ENCODE measurements at regions not wholly inside any gene's neighbourhood (a gene's known extent, or its start where the extent isn't known, plus 50 kb on each side); places are given as distances from the start of the nearest gene placed in this dataset.
A peak's percentile ranks its signal among the peaks of the same experiment; 100 is the strongest.

GRCh38 chr2:103959174-103960128 lies 894.5 kb upstream of the POU3F3 start:
- TF ChIP-seq ATF3 (IDR thresholded peaks at IDR 0.05) (no peak), POLR2A (IDR thresholded peaks at IDR 0.05; ENCODE audit: borderline replicate concordance, extremely low read depth, insufficient read depth, insufficient read length) (no peak), CTCF (IDR thresholded peaks at IDR 0.05 in 2 of 3, conservative IDR thresholded peaks at IDR 0.05 in 1 of 3; ENCODE audit: borderline replicate concordance in 1 of 3, insufficient read depth in 1 of 3, low read depth in 2 of 3, low read length in 2 of 3) (peak in 2 of 3 experiments; percentile 12 to 27; a peak in 1 of 6 replicates), EZH2phosphoT487 (IDR thresholded peaks at IDR 0.05; ENCODE audit: borderline replicate concordance) (no peak), RAD21 (IDR thresholded peaks at IDR 0.05; ENCODE audit: low read depth) (no peak), YY1 (IDR thresholded peaks at IDR 0.05; ENCODE audit: extremely low read depth, insufficient replicate concordance, low read depth, low read length) (no peak), EZH2 (IDR thresholded peaks at IDR 0.05) (no peak)
